Hepatic stellate cell (primary cell): ENCODE measurements at regions not wholly inside any gene's neighbourhood (a gene's known extent, or its start where the extent isn't known, plus 50 kb on each side); places are given as distances from the start of the nearest gene placed in this dataset.
A peak's percentile ranks its signal among the peaks of the same experiment; 100 is the strongest.
"Not testable (repeated sequence)": the region's sequence is repeated elsewhere in the genome, so short reads cannot be mapped to it uniquely, and the experiment has no call there.

ENCODE experiments used
- DNase-seq: peaks from one replicate; pipeline ENCODE4 v3.0.0; 2011; ENCODE audit warnings: low spot score

DNA sequence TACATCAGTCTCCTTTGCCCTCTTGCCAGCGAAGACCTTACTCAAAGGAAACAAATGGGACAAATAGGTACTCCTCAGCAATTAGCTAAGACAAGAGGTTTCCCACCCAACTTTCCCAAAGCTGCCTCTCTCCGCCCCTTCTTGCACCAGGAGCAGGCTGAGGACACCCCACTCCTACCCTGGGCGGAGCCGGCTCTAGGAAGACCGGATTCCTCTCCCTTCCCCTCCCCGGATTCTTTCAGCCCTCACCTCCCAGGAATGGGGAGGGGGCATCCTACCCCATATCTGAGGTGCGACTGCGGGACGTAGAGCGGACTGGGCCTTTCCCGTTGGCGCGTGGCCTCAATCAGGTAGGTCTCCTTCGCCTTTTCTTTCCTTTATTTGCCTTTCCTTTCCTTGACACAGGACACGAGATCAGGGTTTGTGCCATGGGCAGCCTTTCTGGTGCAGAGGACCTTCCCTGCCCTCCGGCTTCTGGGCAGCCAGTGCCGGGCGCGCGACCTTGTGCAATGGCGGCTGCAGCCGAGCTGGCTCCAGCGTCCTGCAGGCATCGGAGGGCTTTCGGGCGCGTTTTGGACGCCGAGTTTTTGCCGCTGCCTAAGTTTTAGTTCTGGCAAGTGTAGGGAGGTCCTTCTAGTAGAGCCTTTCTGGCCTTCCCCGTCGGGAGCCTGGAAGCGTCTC is 279.9 kb downstream of the PLS3 start:
- DNase-seq, result not testable (repeated sequence)

DNA sequence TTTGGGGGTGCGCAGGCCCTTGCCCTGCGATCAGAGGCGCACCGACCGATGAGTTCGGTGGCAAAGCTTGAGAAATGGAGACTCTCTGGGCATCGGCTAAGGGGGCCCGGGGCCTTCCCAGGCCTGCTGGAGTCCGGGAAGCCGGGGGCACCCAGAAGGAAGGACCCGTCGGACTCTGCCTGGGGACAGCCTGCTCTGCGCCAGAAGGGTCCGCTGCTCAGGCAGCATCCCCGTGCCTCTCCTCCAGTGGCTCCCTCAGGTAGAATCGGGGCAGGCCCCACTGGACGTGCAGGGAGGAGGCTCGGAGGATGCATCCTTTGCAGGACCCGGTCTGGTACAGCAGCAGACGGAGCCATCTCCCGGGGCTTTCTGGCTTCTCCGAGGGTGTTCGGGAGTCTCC is 290.0 kb downstream of the PLS3 start:
- DNase-seq, result not testable (repeated sequence)

DNA sequence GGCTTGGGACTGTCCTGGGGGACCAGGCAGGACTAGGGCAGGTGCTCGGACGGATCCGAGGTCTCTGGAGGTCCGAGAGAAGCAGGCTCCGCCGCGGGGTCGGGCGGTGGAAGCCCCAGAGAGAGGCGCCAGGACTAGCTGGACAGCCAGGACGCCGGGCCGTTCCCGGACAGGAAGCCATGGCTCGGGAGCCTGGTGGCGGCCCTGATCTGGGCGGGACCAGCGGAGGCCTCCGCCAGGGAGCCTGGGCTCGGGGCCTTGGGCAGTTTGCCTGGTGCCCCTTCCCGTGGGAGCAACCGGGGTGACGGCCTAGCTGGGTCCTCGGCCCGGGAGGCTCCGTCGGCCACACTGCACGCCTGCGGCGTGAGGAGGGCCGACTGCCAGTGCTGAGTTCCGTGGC is 292.3 kb downstream of the PLS3 start:
- not testable (repeated sequence) for DNase-seq

DNA sequence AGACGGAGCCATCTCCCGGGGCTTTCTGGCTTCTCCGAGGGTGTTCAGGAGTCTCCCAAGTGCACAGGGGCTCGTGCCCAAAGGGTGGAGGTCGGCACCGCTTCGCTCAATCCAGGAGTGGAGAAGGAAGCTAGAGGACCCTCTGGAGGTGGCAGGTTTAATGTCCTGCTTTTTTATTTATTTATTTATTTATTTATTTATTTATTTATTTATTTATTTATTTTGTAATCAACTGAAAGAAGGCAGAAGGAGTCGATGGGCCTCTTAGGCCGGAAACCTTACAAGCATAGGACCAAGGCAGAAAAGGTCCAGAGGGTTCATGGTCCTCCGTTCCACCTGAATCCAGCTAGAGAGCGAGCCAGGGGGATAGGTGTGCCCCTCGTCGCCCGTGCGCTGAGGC is 289.4 kb upstream of the AGTR2 start:
- DNase-seq, result not testable (repeated sequence)

DNA sequence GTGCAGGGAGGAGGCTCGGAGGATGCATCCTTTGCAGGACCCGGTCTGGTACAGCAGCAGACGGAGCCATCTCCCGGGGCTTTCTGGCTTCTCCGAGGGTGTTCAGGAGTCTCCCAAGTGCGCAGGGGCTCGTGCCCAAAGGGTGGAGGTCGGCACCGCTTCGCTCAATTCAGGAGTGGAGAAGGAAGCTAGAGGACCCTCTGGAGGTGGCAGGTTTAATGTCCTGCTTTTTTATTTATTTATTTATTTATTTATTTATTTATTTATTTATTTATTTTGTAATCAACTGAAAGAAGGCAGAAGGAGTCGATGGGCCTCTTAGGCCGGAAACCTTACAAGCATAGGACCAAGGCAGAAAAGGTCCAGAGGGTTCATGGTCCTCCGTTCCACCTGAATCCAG is 286.4 kb upstream of the AGTR2 start:
- not testable (repeated sequence) for DNase-seq

DNA sequence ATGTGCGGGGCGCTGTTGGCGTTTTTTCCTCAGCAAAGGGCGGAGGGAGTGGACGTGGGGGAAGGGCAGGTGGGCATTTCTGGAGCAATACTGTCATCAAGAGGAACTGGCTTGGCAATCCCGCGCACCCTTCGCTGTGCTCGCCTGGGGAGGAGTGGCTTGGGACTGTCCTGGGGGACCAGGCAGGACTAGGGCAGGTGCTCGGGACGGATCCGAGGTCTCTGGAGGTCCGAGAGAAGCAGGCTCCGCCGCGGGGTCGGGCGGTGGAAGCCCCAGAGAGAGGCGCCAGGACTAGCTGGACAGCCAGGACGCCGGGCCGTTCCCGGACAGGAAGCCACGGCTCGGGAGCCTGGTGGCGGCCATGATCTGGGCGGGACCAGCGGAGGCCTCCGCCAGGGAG is 282.5 kb upstream of the AGTR2 start:
- not testable (repeated sequence) for DNase-seq

DNA sequence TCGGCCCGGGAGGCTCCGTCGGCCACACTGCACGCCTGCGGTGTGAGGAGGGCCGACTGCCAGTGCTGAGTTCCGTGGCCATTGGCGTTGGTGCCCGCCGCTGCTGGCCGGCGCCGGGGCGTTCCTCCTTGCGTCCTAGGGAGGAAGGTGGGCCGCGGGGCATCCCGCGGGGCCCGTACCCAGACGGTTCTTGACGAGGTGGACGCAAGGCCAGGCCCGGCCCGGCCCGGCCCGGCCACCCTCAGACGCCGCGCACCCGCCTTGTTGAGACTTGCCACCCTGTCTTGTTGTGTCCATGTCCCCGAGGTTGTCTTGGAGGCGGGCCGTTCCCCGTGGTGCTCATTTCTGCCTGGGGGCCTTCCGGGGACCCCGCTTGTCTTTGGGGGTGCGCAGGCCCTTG is 282.0 kb upstream of the AGTR2 start:
- DNase-seq, result not testable (repeated sequence)

DNA sequence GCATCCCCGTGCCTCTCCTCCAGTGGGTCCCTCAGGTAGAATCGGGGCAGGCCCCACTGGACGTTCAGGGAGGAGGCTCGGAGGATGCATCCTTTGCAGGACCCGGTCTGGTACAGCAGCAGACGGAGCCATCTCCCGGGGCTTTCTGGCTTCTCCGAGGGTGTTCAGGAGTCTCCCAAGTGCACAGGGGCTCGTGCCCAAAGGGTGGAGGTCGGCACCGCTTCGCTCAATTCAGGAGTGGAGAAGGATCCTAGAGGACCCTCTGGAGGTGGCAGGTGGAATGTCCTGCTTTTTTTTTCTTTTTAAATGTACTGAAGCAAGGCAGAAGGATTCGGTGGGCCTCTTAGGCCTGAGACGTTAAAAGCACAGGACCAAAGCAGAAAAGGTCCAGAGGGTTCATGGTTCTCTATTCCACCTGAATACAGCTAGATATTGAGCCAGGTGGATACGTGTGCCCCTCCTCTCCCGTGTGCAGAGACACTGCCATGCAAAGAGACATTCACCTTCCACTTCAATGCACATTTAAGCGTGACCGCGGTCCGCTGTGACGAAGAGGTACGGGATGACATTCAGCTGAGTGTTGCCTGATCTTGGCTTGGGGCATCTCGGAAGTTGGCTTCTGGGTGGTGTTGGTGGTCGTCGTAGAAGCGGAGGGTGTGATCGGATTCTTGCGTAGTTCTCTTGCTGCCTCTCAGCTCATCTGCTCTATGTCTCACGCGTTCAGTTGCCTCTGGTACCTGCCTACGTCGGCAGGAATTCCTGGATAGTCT is 281.2 kb upstream of the AGTR2 start:
- no peak for DNase-seq

DNA sequence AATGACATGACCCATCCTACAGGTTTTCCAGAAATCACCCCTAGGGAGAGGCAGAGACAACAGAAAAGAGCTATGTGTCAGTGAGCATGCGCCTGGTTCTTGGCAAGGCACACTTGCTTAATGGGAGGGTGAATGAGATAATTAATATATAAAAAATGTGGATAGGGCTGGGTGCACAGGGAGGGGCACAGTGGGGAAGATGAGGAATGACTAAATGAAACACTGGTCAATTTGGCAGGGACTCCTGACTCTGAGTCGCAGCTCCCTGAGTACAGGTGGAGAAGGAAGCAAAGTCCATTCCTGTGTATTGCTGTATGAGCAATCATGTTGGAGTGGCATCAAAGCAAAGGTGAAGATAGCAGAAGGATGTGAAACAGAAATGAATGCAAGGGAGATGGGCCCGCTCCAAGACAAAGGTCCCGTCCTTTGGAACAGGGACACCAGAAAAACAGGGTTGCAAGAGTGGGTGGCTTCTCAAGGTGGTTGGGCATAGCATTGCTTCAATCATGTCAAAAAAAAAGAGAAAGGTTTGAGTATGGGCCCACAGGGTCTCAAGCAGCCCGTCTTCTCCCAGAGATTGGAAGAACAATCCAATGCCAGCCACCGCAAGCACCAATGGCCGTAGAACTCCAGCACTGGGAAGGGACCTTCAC is 278.4 kb upstream of the AGTR2 start:
- no peak for DNase-seq

DNA sequence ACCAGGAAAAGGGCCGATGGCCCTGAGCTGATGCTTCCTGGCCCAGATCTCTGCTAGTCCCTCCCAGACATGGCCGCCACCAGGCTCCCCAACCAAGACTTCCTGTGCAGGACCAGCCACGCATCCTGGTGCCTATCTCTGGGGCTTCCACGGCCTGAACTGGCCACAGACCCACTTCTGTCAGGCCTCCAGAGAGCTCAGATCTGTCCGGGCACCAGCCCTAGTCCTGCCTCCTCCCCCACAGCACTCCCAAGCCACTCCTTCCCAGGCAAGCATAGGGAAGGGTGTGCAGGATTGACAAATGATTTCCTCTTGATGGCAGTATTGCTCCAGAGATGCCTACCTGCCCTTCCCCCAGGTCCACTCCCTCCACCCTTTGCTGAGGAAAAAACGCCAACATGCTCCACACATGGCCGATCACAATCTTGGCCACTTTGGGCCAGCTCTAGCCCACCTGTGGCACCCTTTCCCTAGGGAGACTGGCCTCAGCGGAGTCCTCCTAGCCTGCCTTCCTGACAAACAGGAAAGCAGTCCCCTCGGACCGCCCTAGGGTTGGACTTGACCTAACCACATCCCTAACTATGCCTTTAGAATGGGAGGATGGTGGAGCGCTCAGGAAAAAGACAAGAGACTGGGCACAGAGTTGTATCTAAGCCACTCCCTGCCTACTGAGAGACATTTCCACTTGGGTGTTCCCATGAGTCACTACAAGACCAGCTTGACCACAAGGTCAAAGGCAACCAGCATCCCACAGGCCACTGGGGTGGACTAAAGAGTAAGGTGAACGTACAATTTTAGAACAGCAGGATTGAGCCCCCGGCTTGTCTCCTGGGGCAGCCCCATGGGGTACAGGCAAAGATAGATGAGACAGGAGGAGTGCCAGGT is 277.5 kb upstream of the AGTR2 start:
- DNase-seq, result peak; percentile 53

DNA sequence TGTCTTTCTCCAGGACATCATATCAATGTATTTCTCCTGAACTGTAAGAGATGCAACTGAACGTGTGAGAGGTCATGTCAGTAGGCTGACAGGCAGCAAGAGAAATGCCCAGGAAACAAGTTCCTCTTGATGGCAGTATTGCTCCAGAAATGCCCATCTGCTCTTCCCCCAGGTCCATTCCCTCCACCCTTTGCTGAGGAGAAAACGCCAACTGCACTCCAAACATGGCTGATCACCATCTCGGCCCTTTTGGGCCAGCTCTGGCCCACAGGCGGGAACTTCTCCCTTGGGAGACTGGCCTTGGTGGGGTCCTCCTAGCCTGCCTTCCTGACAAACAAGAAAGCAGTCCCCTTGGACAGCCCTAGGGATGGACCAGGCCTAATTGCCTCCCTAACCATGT is 276.5 kb upstream of the AGTR2 start:
- DNase-seq, result peak; percentile 48

DNA sequence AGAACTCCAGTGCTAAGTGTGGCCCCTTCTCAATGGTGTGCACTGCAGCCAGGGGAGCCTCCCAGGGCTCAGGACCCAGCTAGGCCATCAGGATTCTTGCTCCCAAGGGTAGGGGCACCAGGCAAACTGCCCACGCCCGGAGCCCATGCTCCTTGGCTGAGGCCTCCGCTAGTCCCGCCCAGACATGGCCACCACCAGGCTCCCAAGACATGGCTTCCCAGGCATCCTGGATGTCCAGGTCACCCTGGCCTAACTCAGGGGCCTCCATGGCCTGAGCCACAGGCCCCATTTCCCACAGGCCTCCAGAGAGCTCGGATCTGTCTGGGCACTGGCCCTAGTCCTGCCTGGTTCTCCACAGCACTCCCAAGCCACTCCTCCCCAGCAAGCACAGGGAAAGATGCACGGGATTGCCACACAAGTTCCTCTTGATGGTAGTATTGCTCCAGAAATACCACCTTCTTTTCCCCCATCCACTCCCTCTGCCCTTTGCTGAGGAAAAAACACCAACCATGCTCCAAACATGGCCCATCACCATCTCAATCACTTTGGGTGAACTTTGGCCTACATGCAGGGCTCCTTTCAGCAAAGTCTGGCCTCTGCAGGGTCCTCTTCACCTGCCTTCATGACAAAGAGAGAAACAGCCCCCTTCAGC is 274.7 kb upstream of the AGTR2 start:
- DNase-seq, result no peak

DNA sequence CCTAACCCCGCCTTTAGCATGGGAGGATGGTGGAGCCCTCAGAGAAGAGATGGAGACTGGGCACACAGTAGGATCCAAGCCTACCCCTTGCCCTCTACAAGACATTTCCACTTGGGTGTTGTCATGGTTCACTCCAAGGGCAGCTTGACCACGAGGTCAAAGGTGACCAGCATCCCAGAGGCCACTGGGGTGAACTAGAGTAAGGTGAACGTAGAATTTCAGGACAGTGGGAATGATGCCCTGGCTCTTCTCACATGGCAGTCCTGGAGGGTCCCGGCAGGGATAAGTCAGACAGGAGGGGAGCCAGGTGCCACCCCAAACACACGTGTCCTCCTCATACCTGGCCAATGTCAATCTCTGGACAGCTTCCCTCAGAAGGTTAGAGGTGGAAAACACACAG is 274.2 kb upstream of the AGTR2 start:
- DNase-seq, result no peak

DNA sequence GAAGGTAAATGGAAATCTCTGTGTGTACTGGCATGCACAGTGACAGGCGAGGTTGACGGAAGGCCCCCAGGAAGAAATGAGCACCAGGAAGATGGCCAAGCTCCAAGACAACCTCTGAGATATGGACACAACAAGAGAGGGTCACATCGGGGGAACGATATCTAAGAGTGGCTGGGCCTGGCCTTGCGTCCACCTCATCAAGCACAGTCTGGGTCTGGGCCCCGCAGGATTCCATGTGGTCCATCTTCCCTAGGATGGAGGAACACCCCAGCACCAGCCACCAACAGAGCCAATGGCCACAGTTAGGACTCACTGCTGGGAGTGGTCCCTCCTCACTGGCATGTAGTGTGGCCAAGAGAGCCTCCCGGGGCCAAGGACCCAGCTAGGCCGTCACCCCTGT is 272.6 kb upstream of the AGTR2 start:
- no peak for DNase-seq

DNA sequence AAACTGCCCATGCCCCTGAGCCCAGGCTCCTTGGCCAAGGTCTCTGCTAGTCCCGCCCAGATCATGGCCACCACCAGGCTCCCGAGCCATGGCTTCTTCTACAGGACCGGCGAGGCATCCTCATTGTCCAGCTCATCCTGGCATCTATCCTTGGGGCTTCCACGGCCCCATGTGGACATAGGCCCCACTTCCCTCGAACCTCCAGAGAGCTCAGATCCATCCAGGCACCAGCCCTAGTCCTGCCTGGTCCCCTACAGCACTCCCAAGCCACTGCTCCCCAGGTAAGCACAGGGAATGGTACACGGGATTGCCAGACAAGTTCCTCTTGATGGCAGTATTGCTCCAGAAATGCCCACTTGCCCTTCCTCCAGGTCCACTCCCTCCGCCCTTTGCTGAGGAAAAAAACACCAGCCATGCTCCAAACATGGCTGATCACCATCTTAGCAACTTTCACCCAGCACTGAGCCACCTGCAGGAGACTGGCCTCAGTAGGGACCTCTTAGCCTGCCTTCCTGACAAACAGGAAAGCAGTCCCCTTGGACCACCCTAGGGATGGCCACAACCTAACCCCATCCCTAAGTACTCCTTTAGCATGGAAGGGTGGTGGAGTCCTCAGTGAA is 272.1 kb upstream of the AGTR2 start:
- no peak for DNase-seq

DNA sequence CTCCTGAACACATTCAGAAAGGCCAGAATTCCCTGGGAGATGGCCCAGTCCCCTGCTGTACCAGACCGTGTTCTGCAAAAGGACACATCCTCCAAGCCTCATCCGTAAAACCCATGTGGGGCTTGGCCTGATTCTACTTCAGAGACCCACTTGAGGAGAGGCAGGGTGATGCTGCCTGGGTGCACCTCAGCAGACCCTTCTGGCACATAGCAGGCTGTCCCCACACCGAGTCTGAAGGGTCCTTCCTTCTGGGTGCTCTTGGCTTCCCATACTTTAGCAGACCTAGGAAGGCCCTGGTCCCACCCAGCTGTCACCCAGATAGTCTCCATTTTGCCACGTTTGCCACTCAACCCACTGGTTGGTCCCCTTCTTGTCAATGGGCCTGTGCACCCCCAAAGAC is 270.1 kb upstream of the AGTR2 start:
- DNase-seq, result no peak

DNA sequence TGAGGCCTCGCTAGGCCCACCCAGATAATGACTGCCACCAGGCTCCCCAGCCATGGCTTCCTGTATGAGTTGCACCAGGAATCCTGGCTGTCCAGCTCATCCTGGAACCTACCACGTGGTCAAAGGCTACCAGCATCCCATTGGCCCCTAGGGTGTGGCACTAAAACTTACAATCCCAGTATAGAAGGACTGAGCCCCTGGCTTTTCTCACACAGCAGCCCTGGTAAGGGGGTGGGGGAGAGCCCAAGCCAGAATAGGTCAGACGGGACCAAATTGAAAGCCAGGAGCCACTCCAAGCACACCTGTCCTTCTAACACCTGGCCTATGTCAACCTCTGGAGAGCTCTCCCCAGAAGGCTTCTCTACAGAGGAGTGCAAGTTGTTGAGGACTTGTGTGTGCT is 269.3 kb upstream of the AGTR2 start:
- DNase-seq, result no peak

DNA sequence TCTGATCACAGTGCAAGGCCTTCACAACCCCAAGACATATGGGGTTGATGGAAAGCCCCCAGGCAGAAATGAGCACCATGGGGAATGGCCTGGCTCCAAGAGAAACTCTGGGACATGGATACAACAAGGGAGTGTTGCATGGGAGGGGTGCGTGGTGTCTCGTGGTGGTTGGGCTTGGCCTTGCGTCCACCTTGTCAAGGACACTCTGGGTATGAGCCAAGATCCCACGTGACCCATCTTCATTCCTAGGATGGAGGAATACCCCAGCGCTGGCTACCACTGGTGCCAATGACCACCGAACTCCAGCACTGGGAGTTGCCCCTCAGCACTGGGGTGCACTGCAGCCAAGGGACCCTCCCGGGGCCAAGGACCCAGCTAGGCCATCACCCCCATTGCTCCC is 267.5 kb upstream of the AGTR2 start:
- DNase-seq, result no peak

DNA sequence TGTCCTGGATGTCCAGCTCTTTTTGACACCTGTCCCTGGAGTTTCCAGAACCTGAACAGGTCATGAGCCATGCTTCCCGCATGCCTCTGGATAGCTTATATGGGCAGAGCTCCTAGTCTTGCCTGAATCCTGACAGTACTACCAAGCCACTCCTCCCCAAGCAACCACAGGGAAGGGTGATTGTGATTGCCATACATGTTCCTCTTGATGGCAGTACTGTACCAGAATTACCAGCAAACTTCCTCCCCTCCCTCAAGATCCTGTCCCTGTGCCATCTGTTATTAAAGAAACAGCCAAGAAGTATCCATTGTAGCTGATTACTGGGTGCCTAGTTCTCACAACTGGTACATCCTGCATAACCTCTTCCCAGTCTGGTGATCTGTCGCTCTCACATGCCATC is 264.3 kb upstream of the AGTR2 start:
- DNase-seq, result no peak

DNA sequence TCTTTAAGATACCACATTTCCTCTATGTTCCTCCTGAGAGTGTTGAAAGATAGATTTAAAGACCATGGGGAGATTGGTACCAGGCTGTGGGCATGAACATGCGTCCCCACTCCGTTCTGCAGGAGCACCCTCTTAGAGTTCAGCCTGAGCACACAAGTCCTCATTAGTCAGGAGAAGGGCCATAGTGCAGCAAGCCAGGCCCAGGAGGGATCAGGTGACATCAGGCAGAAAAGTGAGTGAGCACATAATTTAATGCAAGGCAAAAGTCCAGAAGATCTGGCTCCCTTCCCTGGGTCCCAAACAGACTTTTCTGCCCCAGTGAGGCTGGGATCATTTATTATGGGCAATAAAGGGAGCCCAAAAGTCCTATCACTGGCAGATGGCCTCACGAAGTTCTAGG is 263.7 kb upstream of the AGTR2 start:
- DNase-seq, result no peak

DNA sequence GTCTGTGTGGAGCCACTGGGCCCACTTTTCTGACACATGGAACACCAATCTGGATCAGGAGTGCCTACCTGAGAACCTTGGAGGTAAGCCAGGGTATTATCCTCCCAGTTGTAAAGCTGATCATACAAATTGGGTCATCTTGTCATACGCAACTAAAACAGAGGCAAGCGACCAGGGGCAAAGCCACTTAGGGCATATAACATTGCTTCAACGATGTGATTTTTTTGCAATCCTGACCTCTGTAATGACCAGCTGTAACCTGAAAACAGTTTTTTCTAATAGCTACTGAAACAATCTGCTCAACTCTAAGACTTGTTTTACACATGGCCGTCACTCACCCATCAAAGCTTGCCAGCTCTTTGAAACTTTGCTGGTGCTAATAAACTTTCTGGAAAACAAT is 261.5 kb upstream of the AGTR2 start:
- DNase-seq, result no peak
